WI38 (cell line): ENCODE measurements at regions not wholly inside any gene's neighbourhood (a gene's known extent, or its start where the extent isn't known, plus 50 kb on each side); places are given as distances from the start of the nearest gene placed in this dataset.

Experiments
- H3K4me3 ChIP-seq: 2 replicates; pipeline ENCODE4 v1.5.1; 2011; ENCODE audit warnings: low read depth, mild to moderate bottlenecking, control low read depth, low read length
- CTCF ChIP-seq: IDR thresholded peaks from 2 replicates; pipeline ENCODE4 v1.5.1; 2012; ENCODE audit warnings: low read depth, mild to moderate bottlenecking, control low read depth, low read length

GRCh38 chr3:104810896-104811295 lies 555.8 kb upstream of the ALCAM start:
- H3K4me3 ChIP-seq: no peak overlapping the region
- TF ChIP-seq CTCF: no peak

DNA sequence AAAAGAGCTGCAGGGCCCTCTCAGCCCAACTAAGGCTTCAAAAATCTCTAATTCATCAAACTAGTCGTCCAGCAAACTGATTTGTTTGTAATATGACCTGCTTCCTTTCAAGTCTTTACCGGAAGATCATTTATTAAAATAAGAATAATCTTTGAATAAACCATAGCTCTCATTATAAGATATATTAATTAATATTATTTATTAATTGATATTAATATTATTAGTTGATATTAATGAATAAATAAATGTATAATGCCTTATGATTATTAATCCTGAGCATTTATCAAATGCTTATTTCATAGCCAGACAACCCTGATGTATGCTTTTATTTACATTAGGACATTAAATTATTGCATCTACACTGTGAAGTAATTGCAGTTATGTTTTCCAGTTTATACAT lies 550.7 kb upstream of the ALCAM start:
- no peak overlapping the region for H3K4me3 ChIP-seq
- TF ChIP-seq CTCF: no peak

DNA sequence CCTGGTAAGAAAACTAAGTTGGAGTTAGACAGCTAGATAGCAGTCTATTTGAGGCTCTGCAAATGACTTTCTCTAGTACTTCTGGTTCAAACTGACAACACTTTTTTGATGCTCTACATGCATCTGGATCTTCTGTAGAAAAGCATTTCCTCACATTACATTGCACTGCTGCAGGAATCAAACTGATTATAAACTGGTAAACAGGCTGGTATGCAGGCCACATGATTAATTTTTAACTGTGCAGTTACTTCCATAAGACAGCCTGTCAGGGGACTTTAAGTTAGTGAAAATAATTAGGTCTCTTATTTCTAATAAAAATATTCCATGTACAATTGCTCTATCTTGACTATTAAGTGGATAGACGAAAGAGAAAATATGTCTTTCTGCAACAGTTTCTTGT lies 550.0 kb upstream of the ALCAM start:
- no peak overlapping the region for H3K4me3 ChIP-seq
- no peak for TF ChIP-seq CTCF

DNA sequence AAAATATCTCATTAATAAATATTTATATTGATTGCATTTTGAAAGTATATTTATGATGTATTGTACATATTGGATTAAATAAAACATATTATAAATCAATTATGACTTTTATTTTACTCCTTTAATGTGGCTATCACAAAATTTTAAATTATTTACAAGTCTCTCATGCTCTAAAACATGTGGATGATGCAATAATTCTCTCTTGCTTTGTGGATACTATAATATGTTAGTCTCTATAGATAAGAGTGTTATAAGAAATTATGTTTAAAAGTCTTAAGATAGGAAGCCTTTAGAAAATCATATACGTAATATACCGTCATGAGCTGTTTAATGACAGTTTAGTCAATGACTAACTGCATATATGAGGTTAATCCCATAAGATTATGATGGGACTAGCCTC lies 547.4 kb upstream of the ALCAM start:
- TF ChIP-seq CTCF: no peak
- H3K4me3 ChIP-seq: no peak overlapping the region

DNA sequence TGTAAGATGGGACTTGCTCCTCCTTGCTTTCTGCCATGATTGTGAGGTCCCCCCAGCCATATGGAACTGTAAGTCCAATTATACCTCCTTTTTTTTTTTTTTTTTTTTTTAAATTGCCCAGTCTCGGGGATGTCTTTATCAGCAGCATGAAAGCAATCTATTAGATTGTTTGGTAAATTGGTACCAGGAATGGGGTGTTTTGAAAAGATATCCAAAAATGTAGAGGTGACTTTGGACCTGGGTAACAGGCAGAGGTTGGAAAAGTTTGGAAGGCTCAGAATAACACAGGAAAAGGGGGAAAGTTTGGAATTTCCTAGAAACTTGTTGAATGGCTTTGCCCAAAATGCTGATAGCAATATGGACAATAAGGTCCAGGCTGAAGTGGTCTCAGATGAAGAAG lies 545.8 kb upstream of the ALCAM start:
- no peak overlapping the region for H3K4me3 ChIP-seq
- no peak for TF ChIP-seq CTCF

DNA sequence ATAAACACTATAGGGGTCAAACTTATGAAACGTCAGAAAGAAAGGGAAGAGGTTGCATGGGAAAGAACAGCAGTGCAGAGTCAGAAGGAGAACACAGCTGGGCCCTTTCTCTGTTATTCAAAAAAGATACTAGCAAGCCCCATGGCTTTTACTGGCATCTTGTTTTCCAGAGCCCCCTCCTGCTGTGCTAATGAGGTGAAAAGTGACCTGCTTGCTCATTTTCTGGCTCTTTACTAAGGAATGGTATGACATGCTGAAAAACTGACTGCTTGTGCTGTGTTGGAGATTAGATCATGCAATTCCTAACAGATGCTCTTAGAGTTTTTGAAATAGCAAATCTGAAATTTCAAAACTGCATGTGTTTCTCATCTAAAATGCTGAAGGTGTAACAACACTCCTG lies 541.6 kb upstream of the ALCAM start:
- no peak overlapping the region for H3K4me3 ChIP-seq
- TF ChIP-seq CTCF: no peak

DNA sequence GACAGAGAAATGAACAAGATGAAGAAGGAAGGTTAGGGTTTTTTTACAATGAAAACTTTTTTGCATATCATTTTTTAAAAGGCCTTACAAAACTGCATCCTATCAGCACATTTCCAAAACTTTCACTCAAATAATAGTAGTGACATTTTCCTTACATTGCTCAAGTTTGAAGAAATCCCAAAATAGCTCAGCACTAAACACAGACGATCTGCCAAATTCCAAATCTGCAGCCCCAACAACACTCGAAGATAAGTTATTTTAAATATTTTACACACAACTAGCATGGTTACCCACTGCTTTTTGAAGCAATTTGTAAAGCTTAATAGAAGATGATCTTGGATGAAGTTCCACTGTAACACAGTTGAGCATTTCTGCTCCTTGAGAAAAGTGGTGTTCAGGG lies 535.6 kb upstream of the ALCAM start:
- TF ChIP-seq CTCF: no peak
- no peak overlapping the region for H3K4me3 ChIP-seq
